NCI-H526 (cell line): ENCODE measurements at regions not wholly inside any gene's neighbourhood (a gene's known extent, or its start where the extent isn't known, plus 50 kb on each side); places are given as distances from the start of the nearest gene placed in this dataset.
"Not testable (repeated sequence)": the region's sequence is repeated elsewhere in the genome, so short reads cannot be mapped to it uniquely, and the experiment has no call there.

Experiments used
- DNase-seq, 2 experiments: peaks; one replicate each; lab custom pipeline; 2025; lab: John Stamatoyannopoulos, UW

GRCh38 chr7:114364151-114364550 is 50.5 kb upstream of the FOXP2 start:
- DNase-seq, result no peak

GRCh38 chr7:114363292-114363691 is 51.3 kb upstream of the FOXP2 start:
- DNase-seq, result no peak

- no peak for DNase-seq
Observed at GRCh38 chr7:114358911-114359310, 55.7 kb upstream of the FOXP2 start.

GRCh38 chr7:114356133-114356532 is 58.5 kb upstream of the FOXP2 start:
- DNase-seq, result no peak

GRCh38 chr7:114354306-114354705 is 60.3 kb upstream of the FOXP2 start:
- DNase-seq, result no peak

- no peak for DNase-seq
Observed at GRCh38 chr7:114345494-114345893, 69.1 kb upstream of the FOXP2 start.

- DNase-seq, result no peak
Observed at GRCh38 chr7:114343949-114344708, 70.5 kb upstream of the FOXP2 start.

GRCh38 chr7:114342431-114343179 is 72.0 kb upstream of the FOXP2 start:
- no peak for DNase-seq

- DNase-seq, result no peak
Observed at GRCh38 chr7:114341648-114342047, 73.0 kb upstream of the FOXP2 start.

GRCh38 chr7:114334989-114335388 is 79.6 kb upstream of the FOXP2 start:
- DNase-seq, result peak in 1 of 2 experiments; percentile 14

GRCh38 chr7:114329458-114329857 is 85.2 kb upstream of the FOXP2 start:
- DNase-seq, result not testable (repeated sequence)

- no peak for DNase-seq
Observed at GRCh38 chr7:114317450-114318098, 97.0 kb upstream of the FOXP2 start.

- no peak for DNase-seq
Observed at GRCh38 chr7:114312649-114313048, 102.0 kb upstream of the FOXP2 start.

GRCh38 chr7:114310345-114311110 is 104.1 kb upstream of the FOXP2 start:
- DNase-seq, result peak in 1 of 2 experiments; percentile 29

GRCh38 chr7:114309729-114310128 is 104.9 kb upstream of the FOXP2 start:
- no peak for DNase-seq

GRCh38 chr7:114303301-114303700 is 111.3 kb upstream of the FOXP2 start:
- no peak for DNase-seq

- DNase-seq, result no peak
Observed at GRCh38 chr7:114302858-114303257, 111.8 kb upstream of the FOXP2 start.

GRCh38 chr7:114298011-114298410 is 116.6 kb upstream of the FOXP2 start:
- DNase-seq, result no peak

GRCh38 chr7:114297121-114297520 is 117.5 kb upstream of the FOXP2 start:
- no peak for DNase-seq

- DNase-seq, result no peak
Observed at GRCh38 chr7:114295522-114295921, 119.1 kb upstream of the FOXP2 start.

GRCh38 chr7:114294036-114294435 is 120.6 kb upstream of the FOXP2 start:
- no peak for DNase-seq
